HCT116 (cell line): ENCODE measurements at regions not wholly inside any gene's neighbourhood (a gene's known extent, or its start where the extent isn't known, plus 50 kb on each side); places are given as distances from the start of the nearest gene placed in this dataset.

Experiments used
- ATAC-seq: fragments of 200-7000 bp; cut with Tn5 transposase; 2 replicates; pipeline ENCODE4 v1.9.1; 2020; ENCODE audit warnings: mild to moderate bottlenecking, moderate library complexity
- BruUV-seq: library from RNA; stranded (reverse); fragments of 400-500 nt; replicated peaks from 2 replicates; lab custom pipeline; 2021; lab: Mats Ljungman, UMichigan
- CTCF ChIA-PET: fragments of 300-600 bp; sonication (Branson Sonifier 250); formaldehyde crosslinking; loops from one replicate; lab custom pipeline; 2021; ENCODE audit warnings: antibody characterized with exemption; lab: Charles Lee
- POLR2A ChIA-PET: fragments of 300-600, 350-600 bp; sonication (Branson Sonifier 250); formaldehyde crosslinking; loops from one replicate; lab custom pipeline; 2021; ENCODE audit warnings: antibody characterized with exemption; lab: Charles Lee
- RAD21 ChIA-PET, 2 experiments: fragments of 300-600 bp; sonication (Branson Sonifier 250); formaldehyde crosslinking; loops; one replicate each; lab custom pipeline; 2023; ENCODE audit warnings: low total read pairs in 2 of 2; ENCODE audit not compliant: uncharacterized antibody in 2 of 2, unreplicated experiment in 2 of 2, low non-redundant PET in 1 of 2; lab: Charles Lee
- DNase-seq: peaks from one replicate; pipeline ENCODE4 v3.0.0-alpha.2; 2010; ENCODE audit warnings: low read depth, low spot score
- H2AFZ ChIP-seq: fragments of 200-600 bp; shearing (Covaris generic), sonication (generic); 2 replicates; pipeline ENCODE4 v1.6.1; 2017; ENCODE audit warnings: low read depth, mixed run types, mixed read lengths, antibody characterized with exemption, low read length; ENCODE audit not compliant: poor library complexity, severe bottlenecking
- H3K27ac ChIP-seq: 2 replicates; pipeline ENCODE4 v1.5.1; 2012; ENCODE audit warnings: low read depth, low read length
- H3K27me3 ChIP-seq: fragments of 200-600 bp; sonication (generic); 2 replicates; pipeline ENCODE4 v1.6.1; 2016; ENCODE audit warnings: mixed run types, low read length, mixed read lengths; ENCODE audit not compliant: insufficient read depth
- H3K36me3 ChIP-seq, 2 experiments: fragments of 200-500 bp in 1 of 2; fragments of 200-600 bp in 1 of 2; sonication (Bioruptor generic) in 1 of 2; sonication (generic) in 1 of 2; 2 replicates each; pipeline versions ENCODE4 v1.5.1 to v1.6.1; 2014 to 2016; ENCODE audit warnings: low read length in 2 of 2, inconsistent platforms in 1 of 2, mixed read lengths in 1 of 2, mixed run types in 1 of 2; ENCODE audit not compliant: insufficient read depth in 2 of 2, control insufficient read depth in 1 of 2
- H3K4me1 ChIP-seq, 2 experiments: fragments of 200-600 bp in 1 of 2; sonication (generic) in 1 of 2; 2 replicates each; pipeline versions ENCODE4 v1.5.1 to v1.6.1; 2012 to 2017; ENCODE audit warnings: low read length in 2 of 2, inconsistent platforms in 1 of 2, mild to moderate bottlenecking in 1 of 2, mixed read lengths in 1 of 2, mixed run types in 1 of 2, moderate library complexity in 1 of 2; ENCODE audit not compliant: insufficient read depth in 2 of 2, control insufficient read depth in 1 of 2
- H3K4me2 ChIP-seq: fragments of 200-600 bp; sonication (generic); 2 replicates; pipeline ENCODE4 v1.6.1; 2017; ENCODE audit warnings: mixed run types, low read length, mixed read lengths
- H3K4me3 ChIP-seq, 2 experiments: fragments of 200-600 bp in 1 of 2; sonication (generic) in 1 of 2; replicated peaks in 1 of 2; 2 replicates each; pipeline ENCODE4 v1.5.1; 2011 to 2016; ENCODE audit warnings: low read length in 2 of 2, control low read depth in 1 of 2, low read depth in 1 of 2, mild to moderate bottlenecking in 1 of 2, mixed read lengths in 1 of 2, mixed run types in 1 of 2
- H3K79me2 ChIP-seq: fragments of 200-600 bp; sonication (generic); 2 replicates; pipeline ENCODE4 v1.6.1; 2017; ENCODE audit warnings: mild to moderate bottlenecking, mixed run types, low read length, moderate library complexity, mixed read lengths; ENCODE audit not compliant: insufficient read depth
- H3K9ac ChIP-seq: fragments of 200-600 bp; sonication (generic); 2 replicates; pipeline ENCODE4 v1.6.1; 2016; ENCODE audit warnings: low read length, mixed read lengths
- H3K9me2 ChIP-seq: fragments of 200-600 bp; sonication (generic), shearing (Covaris generic); 2 replicates; pipeline ENCODE4 v1.6.1; 2017; ENCODE audit warnings: mixed run types, mild to moderate bottlenecking, moderate library complexity; ENCODE audit not compliant: insufficient read depth
- H3K9me3 ChIP-seq, 2 experiments: fragments of 200-500 bp in 1 of 2; fragments of 200-600 bp in 1 of 2; sonication (Bioruptor generic) in 1 of 2; sonication (generic) in 1 of 2; 2 replicates each; pipeline ENCODE4 v1.6.1; 2014 to 2017; ENCODE audit warnings: low read length in 2 of 2, mixed read lengths in 2 of 2, inconsistent platforms in 1 of 2, low read depth in 1 of 2, mild to moderate bottlenecking in 1 of 2, mixed run types in 1 of 2, moderate library complexity in 1 of 2; ENCODE audit not compliant: control insufficient read depth in 1 of 2, insufficient read depth in 1 of 2
- H4K20me1 ChIP-seq: fragments of 200-600 bp; sonication (generic), shearing (Covaris generic); 2 replicates; pipeline ENCODE4 v1.6.1; 2017; ENCODE audit warnings: mixed run types, mild to moderate bottlenecking, moderate library complexity; ENCODE audit not compliant: insufficient read depth
- ATF3 ChIP-seq: IDR thresholded peaks from 2 replicates; pipeline ENCODE4 v1.6.1; 2012
- CTCF ChIP-seq, 3 experiments: fragments of 200-600 bp in 1 of 3; sonication (generic) in 1 of 3; IDR thresholded peaks in 2 of 3; conservative IDR thresholded peaks in 1 of 3; 2 replicates each; pipeline ENCODE4 v1.5.1; 2012 to 2017; ENCODE audit warnings: low read depth in 2 of 3, low read length in 2 of 3, antibody characterized with exemption in 1 of 3, borderline replicate concordance in 1 of 3, control low read depth in 1 of 3, mild to moderate bottlenecking in 1 of 3, mixed read lengths in 1 of 3, mixed run types in 1 of 3, moderate library complexity in 1 of 3; ENCODE audit not compliant: insufficient read depth in 1 of 3
- EGR1 ChIP-seq: IDR thresholded peaks from 2 replicates; pipeline ENCODE4 v1.6.1; 2012; ENCODE audit warnings: low read depth
- ELF1 ChIP-seq: IDR thresholded peaks from 2 replicates; pipeline ENCODE4 v1.6.1; 2012; ENCODE audit warnings: low read depth, borderline replicate concordance
- EZH2 ChIP-seq: fragments of 200-600 bp; sonication (generic); IDR thresholded peaks from 2 replicates; pipeline ENCODE4 v1.6.1; 2017; ENCODE audit warnings: antibody characterized with exemption, mixed run types
- MAX ChIP-seq: IDR thresholded peaks from 2 replicates; pipeline ENCODE4 v1.6.1; 2012
- POLR2AphosphoS5 ChIP-seq: IDR thresholded peaks from 2 replicates; pipeline ENCODE4 v1.6.1; 2011; ENCODE audit warnings: mild to moderate bottlenecking, low read depth, low read length, moderate library complexity
- RAD21 ChIP-seq: IDR thresholded peaks from 2 replicates; pipeline ENCODE4 v1.6.1; 2012; ENCODE audit warnings: low read depth, mild to moderate bottlenecking
- SP1 ChIP-seq: IDR thresholded peaks from 2 replicates; pipeline ENCODE4 v1.6.1; 2012; ENCODE audit warnings: low read depth
- SRF ChIP-seq: IDR thresholded peaks from 2 replicates; pipeline ENCODE4 v1.6.1; 2012; ENCODE audit warnings: low read depth
- TCF7L2 ChIP-seq: IDR thresholded peaks from 2 replicates; pipeline ENCODE4 v1.7.0; 2011; ENCODE audit warnings: borderline replicate concordance, inconsistent platforms; ENCODE audit not compliant: insufficient read depth, insufficient read length; ENCODE audit errors: extremely low read depth
- YY1 ChIP-seq: IDR thresholded peaks from 2 replicates; pipeline ENCODE4 v1.6.1; 2011; ENCODE audit warnings: low read length, low read depth, moderate library complexity, mild to moderate bottlenecking; ENCODE audit not compliant: insufficient replicate concordance; ENCODE audit errors: extremely low read depth
- ZBTB33 ChIP-seq: IDR thresholded peaks from 2 replicates; pipeline ENCODE4 v1.6.1; 2011; ENCODE audit warnings: mild to moderate bottlenecking, low read length, moderate library complexity; ENCODE audit not compliant: insufficient replicate concordance; ENCODE audit errors: extremely low read depth
- ZFX ChIP-seq: fragments of 450-650 bp; IDR thresholded peaks from 2 replicates; pipeline ENCODE4 v1.6.1; 2017
- intact Hi-C: fragments of 100-400 bp; cut with micrococcal nuclease; formaldehyde crosslinking; loops from 2 replicates; pipeline ENCODE4 v1.10.0; 2022

GRCh38 chr19:27844261-27844660 lies 1368.7 kb downstream of the UQCRFS1 start (continued):
- no peak for TF ChIP-seq SRF
- TF ChIP-seq, all 23 proteins: peak for 0

- TF ChIP-seq CTCF (IDR thresholded peaks at IDR 0.05 in 2 of 3, conservative IDR thresholded peaks at IDR 0.05 in 1 of 3; ENCODE audit: borderline replicate concordance in 1 of 3, insufficient read depth in 1 of 3, low read depth in 2 of 3, low read length in 2 of 3) (no peak), TCF7L2 (no peak), MAX (no peak), SP1 (no peak), YY1 (no peak), EGR1 (no peak), EZH2 (no peak), ZBTB33 (no peak), POLR2AphosphoS5 (no peak), ZFX (no peak), ATF3 (no peak), ELF1 (no peak), RAD21 (no peak)
- ATAC-seq (no peak), DNase-seq (no peak)
- H3K27me3 ChIP-seq = no peaks in the 10 kb centered on the region
- H3K9me2 ChIP-seq = no peaks in the 10 kb centered on the region
- RAD21 ChIA-PET = no interaction called here
- BruUV-seq = no TSS peak
- H3K4me1 ChIP-seq = no peaks in the 10 kb centered on the region
- H3K9me3 ChIP-seq = no peaks in the 10 kb centered on the region
- H3K36me3 ChIP-seq = no peaks in the 10 kb centered on the region
- POLR2A ChIA-PET = no interaction called here
- CTCF ChIA-PET = no interaction called here
- H4K20me1 ChIP-seq = no peaks in the 10 kb centered on the region
- H3K27ac ChIP-seq = no peak overlapping the region
- H3K79me2 ChIP-seq = no peaks in the 10 kb centered on the region
- intact Hi-C loops = no loop called here
- H2AFZ ChIP-seq = no peak overlapping the region
- no peak overlapping the region for H3K4me2 ChIP-seq
- H3K4me3 ChIP-seq = no peak overlapping the region
- no peak overlapping the region for H3K9ac ChIP-seq
Observed at GRCh38 chr19:27843861-27844260, 1369.1 kb downstream of the UQCRFS1 start.
